Mammary epithelial cell (primary cell): ENCODE measurements at regions not wholly inside any gene's neighbourhood (a gene's known extent, or its start where the extent isn't known, plus 50 kb on each side); places are given as distances from the start of the nearest gene placed in this dataset.

Source experiments
- CTCF ChIP-seq, 2 donors: IDR thresholded peaks in 1 of 2; conservative IDR thresholded peaks in 1 of 2; 2 replicates each; pipeline ENCODE4 v1.5.1; 2011 to 2012; ENCODE audit warnings: inconsistent platforms in 2 of 2, low read length in 2 of 2, mild to moderate bottlenecking in 2 of 2, control low read depth in 1 of 2, low read depth in 1 of 2; ENCODE audit not compliant: insufficient read depth in 1 of 2; ENCODE audit errors: extremely low read depth in 1 of 2
- EZH2 ChIP-seq: IDR thresholded peaks from 2 replicates; pipeline ENCODE4 v1.6.1; 2012; ENCODE audit warnings: low read length, inconsistent platforms, borderline replicate concordance

DNA sequence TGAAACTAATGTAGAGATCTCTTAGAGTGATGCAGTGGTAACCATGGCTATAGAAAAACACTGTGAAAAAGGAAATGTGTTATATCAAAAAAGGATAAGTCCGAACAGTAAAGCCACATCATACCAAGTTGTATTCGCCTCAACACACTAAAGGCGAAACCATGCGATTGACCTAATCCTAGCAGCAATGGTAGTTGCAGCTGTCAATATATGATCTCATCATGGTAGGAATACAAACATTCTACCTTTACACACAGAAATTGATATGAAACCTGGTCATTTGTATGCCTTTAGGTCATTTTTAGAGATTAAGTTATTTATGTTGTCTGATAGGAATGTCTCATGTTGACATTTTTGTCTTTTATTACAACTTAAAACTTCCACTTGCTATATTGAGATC lies 271.9 kb downstream of the SLITRK6 start:
- TF ChIP-seq CTCF (conservative IDR thresholded peaks at IDR 0.05 in 1 of 2, IDR thresholded peaks at IDR 0.05 in 1 of 2; ENCODE audit: extremely low read depth in 1 of 2, insufficient read depth in 1 of 2, low read depth in 1 of 2, low read length in 2 of 2): no peak
- TF ChIP-seq EZH2: no peak
